ENCODE measurements at regions not wholly inside any gene's neighbourhood (a gene's known extent, or its start where the extent isn't known, plus 50 kb on each side); places are given as distances from the start of the nearest gene placed in this dataset.

DNA sequence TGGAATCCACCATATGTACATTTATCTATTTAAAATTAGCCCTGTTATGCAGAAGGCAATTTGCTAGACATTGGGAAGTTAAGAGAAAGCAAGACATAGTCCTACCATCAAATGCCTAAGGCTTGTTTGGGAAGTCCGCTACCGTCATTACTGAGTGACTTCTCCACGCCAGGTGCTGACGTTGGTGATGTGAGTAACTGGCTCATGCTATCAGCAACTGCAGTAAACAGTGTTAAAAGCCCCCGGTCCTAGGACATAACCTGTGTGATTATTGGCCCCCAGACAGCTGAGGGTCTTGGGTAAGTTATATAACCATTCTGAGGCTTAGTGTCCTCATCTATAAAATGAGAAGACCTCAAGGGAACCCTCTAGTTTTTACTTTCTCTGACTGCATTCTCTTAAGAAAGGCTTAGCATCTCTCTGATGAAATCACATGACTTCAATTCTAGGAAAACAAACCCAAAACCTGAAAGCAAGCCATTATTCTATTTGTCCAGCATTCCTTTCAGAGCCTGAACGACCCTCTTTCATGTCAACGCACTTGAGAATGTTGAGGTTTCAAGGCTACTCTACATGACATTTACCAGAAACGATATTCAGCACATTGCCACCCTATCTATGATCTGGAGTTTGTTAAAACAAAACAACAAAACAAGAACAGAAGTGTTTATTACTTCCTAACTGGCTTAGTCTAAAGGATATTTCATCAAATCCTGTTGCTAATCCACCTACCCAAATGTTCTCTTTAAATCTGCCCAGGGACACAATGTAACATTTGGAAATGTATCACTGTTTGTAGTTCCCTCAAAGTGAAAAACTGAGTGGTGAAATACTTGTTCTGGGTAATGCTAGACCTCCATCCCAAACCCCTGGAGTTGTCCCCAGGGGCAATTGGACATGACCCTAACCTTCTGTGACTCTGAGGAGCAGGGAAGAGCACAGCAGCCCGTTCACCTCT, 133.8 kb downstream of the BTBD3 start:
- TF ChIP-seq CTCF (IDR thresholded peaks at IDR 0.05) = no peak
- no peak for TF ChIP-seq POLR2AphosphoS5 (IDR thresholded peaks at IDR 0.05)
- no peak for TF ChIP-seq POLR2A (IDR thresholded peaks at IDR 0.05)

Data from upper lobe of left lung (tissue), 4 donors.